ENCODE measurements at regions not wholly inside any gene's neighbourhood (a gene's known extent, or its start where the extent isn't known, plus 50 kb on each side); places are given as distances from the start of the nearest gene placed in this dataset.

GRCh38 chr6:141335477-141336273 is 797.0 kb upstream of the GJE1 start:
- Mint-ChIP-seq H3K27ac (ENCODE audit: unreplicated experiment) (no peak overlapping the region), H3K4me3 (no peak overlapping the region), H3K9me3 (peaks cover 13% of the 10 kb centered on the region), H3K4me1 (no peaks in the 10 kb centered on the region), H3K27me3 (ENCODE audit: low read depth) (no peaks in the 10 kb centered on the region), H3K36me3 (ENCODE audit: low read depth) (peaks cover 7% of the 10 kb centered on the region)
- DNase-seq (ENCODE audit: low read depth, low spot score) = no peak
- TF ChIP-seq, protein P1, sequence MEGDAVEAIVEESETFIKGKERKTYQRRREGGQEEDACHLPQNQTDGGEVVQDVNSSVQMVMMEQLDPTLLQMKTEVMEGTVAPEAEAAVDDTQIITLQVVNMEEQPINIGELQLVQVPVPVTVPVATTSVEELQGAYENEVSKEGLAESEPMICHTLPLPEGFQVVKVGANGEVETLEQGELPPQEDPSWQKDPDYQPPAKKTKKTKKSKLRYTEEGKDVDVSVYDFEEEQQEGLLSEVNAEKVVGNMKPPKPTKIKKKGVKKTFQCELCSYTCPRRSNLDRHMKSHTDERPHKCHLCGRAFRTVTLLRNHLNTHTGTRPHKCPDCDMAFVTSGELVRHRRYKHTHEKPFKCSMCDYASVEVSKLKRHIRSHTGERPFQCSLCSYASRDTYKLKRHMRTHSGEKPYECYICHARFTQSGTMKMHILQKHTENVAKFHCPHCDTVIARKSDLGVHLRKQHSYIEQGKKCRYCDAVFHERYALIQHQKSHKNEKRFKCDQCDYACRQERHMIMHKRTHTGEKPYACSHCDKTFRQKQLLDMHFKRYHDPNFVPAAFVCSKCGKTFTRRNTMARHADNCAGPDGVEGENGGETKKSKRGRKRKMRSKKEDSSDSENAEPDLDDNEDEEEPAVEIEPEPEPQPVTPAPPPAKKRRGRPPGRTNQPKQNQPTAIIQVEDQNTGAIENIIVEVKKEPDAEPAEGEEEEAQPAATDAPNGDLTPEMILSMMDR (conservative IDR thresholded peaks at IDR 0.05) = no peak

GRCh38 chr6:141326925-141327324 is 805.8 kb upstream of the GJE1 start:
- DNase-seq (ENCODE audit: low read depth, low spot score) = no peak
- H3K27ac Mint-ChIP-seq (ENCODE audit: unreplicated experiment) = no peak overlapping the region
- peaks cover 10% of the 10 kb centered on the region for H3K9me3 Mint-ChIP-seq
- H3K4me3 Mint-ChIP-seq = no peak overlapping the region
- H3K4me1 Mint-ChIP-seq = no peaks in the 10 kb centered on the region
- H3K27me3 Mint-ChIP-seq (ENCODE audit: low read depth) = no peaks in the 10 kb centered on the region
- H3K36me3 Mint-ChIP-seq (ENCODE audit: low read depth) = peaks cover 6% of the 10 kb centered on the region
- TF ChIP-seq, protein P1 (conservative IDR thresholded peaks at IDR 0.05) = no peak

DNA sequence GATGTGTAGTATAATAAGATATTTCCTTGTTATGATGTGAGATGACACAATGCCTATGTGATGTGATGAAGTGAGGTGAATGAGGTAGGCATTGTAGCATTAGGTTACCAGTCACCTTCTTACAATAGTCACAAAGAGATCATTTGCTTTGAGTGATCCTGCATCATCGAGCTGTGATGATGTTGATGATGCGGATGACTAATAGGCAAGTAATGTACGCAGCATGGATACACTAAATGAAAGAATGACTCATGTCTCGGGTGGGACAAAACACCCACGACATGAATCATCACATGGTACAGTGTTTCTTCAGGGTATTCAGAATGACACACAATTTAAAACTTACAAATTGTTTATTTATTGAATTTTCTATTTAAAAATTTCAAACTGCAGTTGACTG is 806.3 kb upstream of the GJE1 start:
- TF ChIP-seq, protein P1 (conservative IDR thresholded peaks at IDR 0.05) = no peak

DNA sequence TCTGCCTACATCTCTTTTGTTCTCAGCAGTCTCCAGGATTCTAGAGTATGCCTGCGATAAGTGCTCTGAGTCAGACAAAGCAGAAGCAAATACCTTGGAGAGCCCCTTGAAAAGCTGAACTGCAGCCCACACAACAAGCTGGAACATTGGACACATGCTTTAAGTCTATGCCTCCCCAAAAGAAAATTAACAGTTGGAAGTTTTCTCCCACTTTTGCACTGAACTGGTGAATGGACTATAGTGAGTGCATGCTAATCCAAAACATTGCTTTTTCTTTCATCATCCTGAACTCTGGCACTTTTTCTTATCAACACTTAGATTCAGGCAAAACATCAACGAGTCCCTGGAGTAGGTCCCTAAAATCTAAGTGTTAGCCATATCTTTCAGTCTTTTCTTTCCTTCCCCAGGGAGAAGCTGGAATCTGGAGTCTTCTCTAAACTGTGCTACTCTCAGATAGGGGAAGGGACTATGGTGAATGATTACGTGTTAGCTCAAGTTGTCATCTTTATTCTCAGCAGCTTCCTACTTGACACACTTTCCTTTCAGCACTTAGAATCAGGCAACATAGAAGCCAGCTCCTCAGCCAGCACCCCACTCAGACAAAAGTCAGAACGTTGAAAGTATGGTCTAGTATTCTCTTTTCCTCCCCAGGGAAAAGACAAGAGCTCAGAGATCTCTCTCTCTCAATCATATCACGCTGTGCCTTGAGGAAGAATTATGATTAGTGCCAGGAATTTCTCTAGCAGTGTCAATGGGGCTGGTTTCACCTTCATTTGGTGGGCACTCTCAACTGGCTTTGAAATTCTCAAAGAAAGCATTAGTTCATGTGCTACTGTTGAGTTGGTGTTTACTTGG is 811.0 kb upstream of the GJE1 start:
- Mint-ChIP-seq H3K36me3 (ENCODE audit: low read depth) (peaks cover 17% of the 10 kb centered on the region), H3K27ac (ENCODE audit: unreplicated experiment) (no peak overlapping the region), H3K4me1 (no peaks in the 10 kb centered on the region), H3K4me3 (no peak overlapping the region), H3K27me3 (ENCODE audit: low read depth) (no peaks in the 10 kb centered on the region), H3K9me3 (peaks cover 2% of the 10 kb centered on the region)
- no peak for DNase-seq (ENCODE audit: low read depth, low spot score)
- TF ChIP-seq, protein P1 (conservative IDR thresholded peaks at IDR 0.05) = no peak

More for the DNA sequence above, 806.3 kb upstream of the GJE1 start:
- H3K4me1 Mint-ChIP-seq = no peaks in the 10 kb centered on the region
- H3K36me3 Mint-ChIP-seq (ENCODE audit: low read depth) = peaks cover 7% of the 10 kb centered on the region
- H3K4me3 Mint-ChIP-seq = no peak overlapping the region
- peaks cover 10% of the 10 kb centered on the region for H3K9me3 Mint-ChIP-seq
- DNase-seq (ENCODE audit: low read depth, low spot score) = no peak
- no peaks in the 10 kb centered on the region for H3K27me3 Mint-ChIP-seq (ENCODE audit: low read depth)
- H3K27ac Mint-ChIP-seq (ENCODE audit: unreplicated experiment) = no peak overlapping the region

GRCh38 chr6:141316236-141316635 is 816.5 kb upstream of the GJE1 start:
- Mint-ChIP-seq H3K27ac (ENCODE audit: unreplicated experiment) (no peak overlapping the region), H3K9me3 (no peaks in the 10 kb centered on the region), H3K4me1 (peaks cover 29% of the 10 kb centered on the region), H3K4me3 (no peak overlapping the region), H3K36me3 (ENCODE audit: low read depth) (peaks cover 16% of the 10 kb centered on the region), H3K27me3 (ENCODE audit: low read depth) (no peaks in the 10 kb centered on the region)
- TF ChIP-seq, protein P1 (conservative IDR thresholded peaks at IDR 0.05) = no peak
- DNase-seq (ENCODE audit: low read depth, low spot score) = no peak

All from neural crest cell (in vitro differentiated cells).